GM19043 (cell line): ENCODE measurements at regions not wholly inside any gene's neighbourhood (a gene's known extent, or its start where the extent isn't known, plus 50 kb on each side); places are given as distances from the start of the nearest gene placed in this dataset.
"Not testable (repeated sequence)": the region's sequence is repeated elsewhere in the genome, so short reads cannot be mapped to it uniquely, and the experiment has no call there.

Experiments used
- ATAC-seq: cut with Tn5 transposase; IDR thresholded peaks from one replicate; pipeline ENCODE4 v1.9.1; 2021; ENCODE audit warnings: low read depth; ENCODE audit not compliant: unreplicated experiment

DNA sequence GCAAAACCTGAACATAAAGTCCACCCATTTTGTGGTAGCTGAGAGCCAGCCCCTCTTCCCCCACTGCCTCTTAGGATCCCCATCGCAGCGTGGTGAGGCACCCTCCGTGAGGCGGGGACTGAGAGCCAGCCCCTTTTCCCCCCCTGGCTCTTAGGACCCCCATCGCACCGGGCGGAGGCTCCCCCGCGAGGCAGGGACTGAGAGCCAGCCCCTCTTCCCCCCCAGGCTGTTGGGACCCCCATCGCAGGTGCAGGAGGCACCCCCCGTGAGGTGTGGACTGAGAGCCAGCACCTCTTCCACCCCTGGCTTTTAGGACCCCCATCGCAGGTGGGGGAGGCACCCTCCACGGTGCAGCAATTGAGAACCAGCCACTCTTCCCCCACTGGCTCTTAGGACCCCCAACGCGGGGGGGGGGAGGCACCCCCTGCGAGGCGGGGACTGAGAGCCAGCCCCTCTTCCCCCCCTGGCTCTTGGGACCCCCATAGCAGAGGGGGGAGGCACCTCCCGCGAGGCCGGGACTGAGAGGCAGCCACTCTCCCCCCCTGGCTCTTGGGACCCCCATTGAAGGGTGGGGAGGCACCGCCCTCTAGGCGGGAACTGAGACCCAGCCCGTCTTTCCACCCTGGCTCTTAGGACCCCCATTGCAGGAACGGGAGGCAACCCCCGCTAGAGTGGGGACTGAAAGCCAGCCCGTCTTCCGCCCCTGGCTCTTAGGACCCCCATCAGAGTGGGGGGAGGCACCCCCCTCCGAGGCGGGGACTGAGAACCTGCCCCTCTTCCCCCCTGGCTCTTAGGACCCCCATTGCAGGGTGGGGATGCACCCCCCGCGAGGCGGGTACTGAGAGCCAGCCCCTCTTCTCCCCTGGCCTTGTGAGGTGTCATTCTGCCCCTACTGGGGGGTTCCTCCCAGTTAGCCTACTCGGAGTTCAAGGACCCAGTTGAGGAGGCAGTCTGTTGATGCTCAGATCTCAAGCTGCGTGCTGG is 366.4 kb upstream of the SPRY2 start:
- ATAC-seq: no peak

- no peak for ATAC-seq
Observed at GRCh38 chr13:80706164-80706471, 365.2 kb upstream of the SPRY2 start.

GRCh38 chr13:80705371-80706163 is 364.6 kb upstream of the SPRY2 start:
- ATAC-seq: no peak

DNA sequence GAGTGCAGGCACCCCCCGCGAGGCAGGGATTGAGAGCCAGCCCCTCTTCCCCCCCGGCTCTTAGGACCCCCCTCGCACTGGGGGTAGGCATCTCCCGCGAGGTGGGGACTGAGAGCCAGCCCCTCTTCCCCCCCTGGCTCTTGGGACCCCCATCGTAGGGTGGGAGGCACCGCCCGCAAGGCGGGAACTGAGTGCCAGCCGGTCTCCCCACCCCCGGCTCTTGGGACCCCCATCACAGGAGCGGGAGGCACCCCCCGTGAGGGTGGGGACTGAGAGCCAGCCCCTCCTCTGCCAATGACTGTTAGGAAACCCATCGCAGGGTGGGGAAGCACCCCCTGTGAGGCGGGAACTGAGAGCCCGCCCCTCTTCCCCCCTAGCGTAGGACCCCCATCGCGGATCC is 363.4 kb upstream of the SPRY2 start:
- ATAC-seq: no peak

GRCh38 chr13:80695841-80696240 is 354.9 kb upstream of the SPRY2 start:
- ATAC-seq: no peak

GRCh38 chr13:80691814-80692213 is 350.9 kb upstream of the SPRY2 start:
- not testable (repeated sequence) for ATAC-seq

GRCh38 chr13:80690208-80690607 is 349.3 kb upstream of the SPRY2 start:
- no peak for ATAC-seq

GRCh38 chr13:80688593-80688992 is 347.7 kb upstream of the SPRY2 start:
- ATAC-seq: no peak

- ATAC-seq: no peak
Observed at GRCh38 chr13:80685942-80686341, 345.0 kb upstream of the SPRY2 start.

DNA sequence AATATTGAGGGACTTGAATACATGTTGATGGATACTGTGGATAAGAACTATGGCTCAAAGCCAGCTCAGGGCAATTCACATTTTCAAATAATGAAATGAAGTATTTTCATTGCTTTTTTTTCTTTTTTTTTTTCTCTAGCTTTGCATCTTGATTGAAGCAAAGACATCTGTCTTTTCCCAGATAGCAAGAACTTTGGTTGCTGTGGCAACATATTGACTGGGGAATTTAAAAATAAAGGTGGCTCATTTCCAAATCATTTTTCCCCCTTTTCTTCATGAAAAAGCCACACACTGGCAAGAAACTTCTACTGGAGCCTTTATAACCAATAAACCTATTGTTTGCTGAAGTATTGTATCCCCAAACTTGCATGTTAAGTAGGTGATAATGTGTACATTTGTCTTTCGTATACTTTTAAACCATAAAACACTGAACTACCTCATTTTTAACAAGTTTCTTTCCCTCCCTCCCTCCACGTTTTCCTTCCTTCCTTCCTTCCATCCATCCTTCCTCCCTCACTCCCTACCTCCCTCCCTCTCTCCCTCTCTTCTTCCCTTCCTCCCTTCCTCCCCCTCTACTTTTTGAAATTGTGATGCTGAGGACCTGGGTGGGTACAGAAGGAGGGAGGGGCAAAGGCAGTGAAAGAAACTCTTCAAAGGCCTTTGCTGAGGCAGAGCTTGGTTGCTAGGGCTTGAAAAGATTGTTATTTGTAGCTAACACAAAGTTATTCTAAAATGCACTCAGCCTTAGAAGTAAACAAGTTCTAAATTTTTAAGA is 343.5 kb upstream of the SPRY2 start:
- ATAC-seq: no peak

- no peak for ATAC-seq
Observed at GRCh38 chr13:80680786-80681366, 339.9 kb upstream of the SPRY2 start.

GRCh38 chr13:80679423-80679822 is 338.5 kb upstream of the SPRY2 start:
- no peak for ATAC-seq

DNA sequence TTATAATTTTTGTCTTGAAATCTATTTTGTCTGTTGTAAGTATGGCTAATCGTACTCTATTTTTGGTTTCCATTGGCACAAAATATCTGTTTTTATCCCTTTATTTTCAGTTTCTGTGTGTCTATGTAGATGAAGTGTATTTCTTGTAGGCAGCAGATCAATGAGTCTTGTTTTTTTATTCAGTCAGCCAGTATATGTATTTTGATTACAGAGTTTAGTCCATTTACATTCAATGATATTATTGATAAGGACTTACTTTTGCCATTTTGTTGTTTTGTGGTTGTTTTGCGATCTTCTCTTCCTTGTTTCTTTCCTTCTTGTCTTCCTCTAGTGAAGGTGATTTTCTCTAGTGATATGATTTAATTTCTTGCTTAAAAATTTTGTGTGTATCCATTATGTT is 336.3 kb upstream of the SPRY2 start:
- no peak for ATAC-seq

GRCh38 chr13:80675442-80675841 is 334.5 kb upstream of the SPRY2 start:
- ATAC-seq: not testable (repeated sequence)

- no peak for ATAC-seq
Observed at GRCh38 chr13:80671773-80672172, 330.8 kb upstream of the SPRY2 start.

DNA sequence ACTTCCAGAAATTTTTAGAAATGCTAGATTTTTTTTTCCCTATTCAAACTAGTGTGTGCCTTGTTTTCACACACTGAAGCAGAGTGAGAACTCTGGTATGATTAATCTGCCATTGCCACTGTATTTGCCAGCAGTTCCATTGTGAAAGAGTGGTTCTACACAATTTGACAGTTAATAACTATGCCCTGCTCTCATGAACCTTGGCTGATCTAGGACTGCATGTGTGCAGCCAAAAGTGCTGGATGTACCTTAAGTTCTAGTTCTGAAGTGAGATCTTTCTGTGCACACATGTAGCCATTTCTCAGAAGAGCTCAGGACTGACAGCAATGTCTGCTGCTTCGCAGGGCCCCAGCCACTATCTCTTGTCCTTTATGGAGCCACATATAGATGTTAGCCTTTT is 328.2 kb upstream of the SPRY2 start:
- no peak for ATAC-seq

DNA sequence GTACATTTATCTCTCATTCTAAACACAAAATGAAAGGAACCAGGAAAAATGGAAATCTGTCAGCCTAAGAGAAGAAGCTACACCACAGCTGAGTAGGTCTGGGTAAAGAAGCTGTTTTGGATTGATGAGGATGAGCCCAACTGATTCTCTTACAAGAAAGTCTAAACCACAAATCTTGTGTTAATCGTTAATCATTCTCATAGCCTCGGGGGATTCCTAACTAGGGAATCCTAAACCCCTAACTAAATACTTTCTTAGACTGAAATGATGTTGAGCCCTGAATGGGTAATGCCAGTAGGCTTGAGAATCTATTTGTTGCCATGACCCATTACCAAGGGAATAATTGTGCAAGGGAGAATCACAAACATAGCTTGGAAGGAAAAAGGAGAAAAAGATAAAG is 327.5 kb upstream of the SPRY2 start:
- no peak for ATAC-seq

GRCh38 chr13:80666782-80667552 is 326.0 kb upstream of the SPRY2 start:
- no peak for ATAC-seq

DNA sequence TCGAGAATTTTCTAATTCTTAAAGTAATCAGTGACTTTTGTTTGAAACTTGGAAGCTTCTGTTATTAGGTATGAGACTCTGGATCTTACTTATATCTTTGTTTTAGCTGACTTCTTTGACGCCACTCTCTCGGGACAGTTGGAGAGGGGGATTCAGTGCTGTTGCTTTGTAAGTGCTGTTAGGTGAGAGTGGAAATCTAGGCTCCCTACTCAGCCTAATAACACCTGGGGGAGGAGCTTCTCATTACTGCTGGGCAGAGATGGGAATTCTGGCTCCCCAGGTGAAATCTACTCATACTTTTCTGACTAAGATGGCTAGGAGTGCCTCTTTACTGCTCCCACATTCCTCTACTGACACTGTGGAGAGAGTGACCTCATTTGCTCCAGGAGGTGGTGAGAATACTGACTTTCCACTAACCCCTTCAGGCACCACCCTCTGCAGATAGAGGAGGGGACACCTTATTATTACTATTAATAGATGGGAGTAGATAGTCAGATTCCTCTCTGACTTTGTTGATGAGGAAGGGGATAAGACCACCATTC is 324.9 kb upstream of the SPRY2 start:
- ATAC-seq: no peak

DNA sequence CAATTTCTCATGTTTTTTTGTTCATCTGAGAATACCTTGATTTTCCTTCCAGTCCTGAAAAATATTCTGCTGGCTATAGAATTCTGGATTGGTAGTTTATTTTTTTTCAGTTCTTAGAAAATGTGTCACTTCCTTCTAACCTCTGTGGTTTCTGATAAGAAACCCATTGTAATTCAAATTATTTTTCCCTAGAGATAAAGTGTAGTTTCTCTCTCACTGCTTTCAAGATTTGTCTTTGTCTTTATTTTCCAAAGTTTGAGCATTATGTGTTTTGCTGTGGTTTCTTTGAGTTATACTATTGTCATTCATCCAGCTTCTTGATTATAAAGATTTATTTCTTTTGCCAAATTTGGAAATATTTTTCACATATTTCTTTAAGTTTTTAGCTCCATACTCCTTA is 324.0 kb upstream of the SPRY2 start:
- no peak for ATAC-seq
